Activated CD8-positive, alpha-beta T cell treated with anti-CD3 and anti-CD28 coated beads for 36 hours (primary cell): ENCODE measurements at regions not wholly inside any gene's neighbourhood (a gene's known extent, or its start where the extent isn't known, plus 50 kb on each side); places are given as distances from the start of the nearest gene placed in this dataset.

Experiments
- ATAC-seq: fragments of 200-7000 bp; cut with Tn5 transposase; one replicate; pipeline ENCODE4 v1.10.0; 2021; ENCODE audit warnings: mild to moderate bottlenecking, moderate library complexity
- CTCF ChIA-PET: fragments of 350-600 bp; sonication (Branson Sonifier 250); formaldehyde crosslinking; loops from one replicate; lab custom pipeline; 2021; ENCODE audit warnings: antibody characterized with exemption; lab: Charles Lee
- POLR2A ChIA-PET: fragments of 350-600 bp; sonication (Branson Sonifier 250); formaldehyde crosslinking; loops from one replicate; lab custom pipeline; 2021; ENCODE audit warnings: antibody characterized with exemption; lab: Charles Lee
- DNase-seq: peaks from one replicate; pipeline ENCODE4 v3.0.0-alpha.2; 2020
- H3K27ac Mint-ChIP-seq: one replicate; pipeline ENCODE4 v1.8.0; 2021; ENCODE audit warnings: mild to moderate bottlenecking, mixed read lengths
- H3K27me3 Mint-ChIP-seq: one replicate; pipeline ENCODE4 v1.8.0; 2021; ENCODE audit warnings: mixed read lengths
- H3K36me3 Mint-ChIP-seq: one replicate; pipeline ENCODE4 v1.8.0; 2021; ENCODE audit warnings: low read depth, mixed read lengths
- H3K4me1 Mint-ChIP-seq: one replicate; pipeline ENCODE4 v1.8.0; 2021; ENCODE audit warnings: low read depth, mixed read lengths
- H3K4me3 Mint-ChIP-seq: one replicate; pipeline ENCODE4 v1.8.0; 2021; ENCODE audit warnings: mild to moderate bottlenecking, moderate library complexity, mixed read lengths
- H3K9me3 Mint-ChIP-seq: one replicate; pipeline ENCODE4 v1.8.0; 2021; ENCODE audit warnings: mixed read lengths
- intact Hi-C: fragments of 100-400 bp; cut with micrococcal nuclease; formaldehyde crosslinking; loops from one replicate; pipeline ENCODE4 v1.10.0; 2022
- TF ChIP-seq, protein P1 (sequence below): fragments of 200-600 bp; IDR thresholded peaks from one replicate; pipeline ENCODE4 v1.8.0; 2022; ENCODE audit warnings: antibody characterized with exemption, mild to moderate bottlenecking

DNA sequence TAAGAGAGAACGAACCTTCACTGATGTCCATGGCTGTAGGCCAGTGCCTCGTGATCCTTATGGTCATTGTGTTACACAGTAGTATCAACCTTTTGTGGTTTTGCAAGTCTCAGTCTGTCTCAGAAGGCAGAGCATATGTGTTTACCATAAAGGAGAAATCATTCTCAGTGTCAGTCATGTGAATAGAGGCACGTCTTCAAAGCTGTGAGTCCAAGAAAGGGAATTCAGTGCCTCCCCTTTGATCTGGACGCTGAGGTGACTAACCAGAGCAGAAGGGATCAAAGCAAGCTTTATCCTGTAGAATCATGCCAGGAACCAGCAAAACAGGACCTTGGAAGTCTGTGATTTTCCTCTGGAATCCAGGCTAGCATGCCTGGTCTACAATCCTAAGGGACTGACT lies 433.9 kb downstream of the DNAH5 start:
- ChIA-PET CTCF (no interaction called here), POLR2A (no interaction called here)
- Mint-ChIP-seq H3K4me1 (no peaks in the 10 kb centered on the region), H3K4me3 (no peak overlapping the region), H3K27me3 (no peaks in the 10 kb centered on the region), H3K9me3 (peaks cover 5% of the 10 kb centered on the region), H3K27ac (no peak overlapping the region), H3K36me3 (no peaks in the 10 kb centered on the region)
- TF ChIP-seq, protein P1, sequence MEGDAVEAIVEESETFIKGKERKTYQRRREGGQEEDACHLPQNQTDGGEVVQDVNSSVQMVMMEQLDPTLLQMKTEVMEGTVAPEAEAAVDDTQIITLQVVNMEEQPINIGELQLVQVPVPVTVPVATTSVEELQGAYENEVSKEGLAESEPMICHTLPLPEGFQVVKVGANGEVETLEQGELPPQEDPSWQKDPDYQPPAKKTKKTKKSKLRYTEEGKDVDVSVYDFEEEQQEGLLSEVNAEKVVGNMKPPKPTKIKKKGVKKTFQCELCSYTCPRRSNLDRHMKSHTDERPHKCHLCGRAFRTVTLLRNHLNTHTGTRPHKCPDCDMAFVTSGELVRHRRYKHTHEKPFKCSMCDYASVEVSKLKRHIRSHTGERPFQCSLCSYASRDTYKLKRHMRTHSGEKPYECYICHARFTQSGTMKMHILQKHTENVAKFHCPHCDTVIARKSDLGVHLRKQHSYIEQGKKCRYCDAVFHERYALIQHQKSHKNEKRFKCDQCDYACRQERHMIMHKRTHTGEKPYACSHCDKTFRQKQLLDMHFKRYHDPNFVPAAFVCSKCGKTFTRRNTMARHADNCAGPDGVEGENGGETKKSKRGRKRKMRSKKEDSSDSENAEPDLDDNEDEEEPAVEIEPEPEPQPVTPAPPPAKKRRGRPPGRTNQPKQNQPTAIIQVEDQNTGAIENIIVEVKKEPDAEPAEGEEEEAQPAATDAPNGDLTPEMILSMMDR, result no peak
- no peak for DNase-seq
- ATAC-seq, result no peak
- intact Hi-C loops, result no loop called here

DNA sequence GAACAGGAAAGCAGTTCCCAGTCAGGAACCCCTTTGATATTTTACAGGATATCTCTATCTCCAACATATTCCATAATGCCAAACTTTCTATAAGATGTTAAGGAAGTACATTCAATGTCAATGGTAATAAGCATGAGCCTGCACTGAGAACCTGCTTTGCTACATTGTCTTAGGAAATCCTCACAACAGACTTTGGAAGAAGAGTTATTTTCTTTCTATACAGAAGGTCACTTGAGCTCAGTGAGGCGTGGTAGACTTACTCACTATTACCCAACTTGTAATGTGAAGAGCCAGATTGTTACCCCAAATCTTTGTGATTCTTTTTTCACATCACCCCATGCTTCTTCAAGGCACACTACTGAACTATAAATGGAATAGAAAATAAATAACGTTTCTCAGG lies 435.9 kb downstream of the DNAH5 start:
- POLR2A ChIA-PET, result no interaction called here
- no peak overlapping the region for H3K4me3 Mint-ChIP-seq
- CTCF ChIA-PET, result no interaction called here
- TF ChIP-seq, protein P1, result no peak
- no peaks in the 10 kb centered on the region for H3K4me1 Mint-ChIP-seq
- H3K9me3 Mint-ChIP-seq, result peaks cover 5% of the 10 kb centered on the region
- no peaks in the 10 kb centered on the region for H3K27me3 Mint-ChIP-seq
- intact Hi-C loops, result no loop called here
- DNase-seq, result no peak
- H3K36me3 Mint-ChIP-seq, result no peaks in the 10 kb centered on the region
- H3K27ac Mint-ChIP-seq, result no peak overlapping the region
- no peak for ATAC-seq

DNA sequence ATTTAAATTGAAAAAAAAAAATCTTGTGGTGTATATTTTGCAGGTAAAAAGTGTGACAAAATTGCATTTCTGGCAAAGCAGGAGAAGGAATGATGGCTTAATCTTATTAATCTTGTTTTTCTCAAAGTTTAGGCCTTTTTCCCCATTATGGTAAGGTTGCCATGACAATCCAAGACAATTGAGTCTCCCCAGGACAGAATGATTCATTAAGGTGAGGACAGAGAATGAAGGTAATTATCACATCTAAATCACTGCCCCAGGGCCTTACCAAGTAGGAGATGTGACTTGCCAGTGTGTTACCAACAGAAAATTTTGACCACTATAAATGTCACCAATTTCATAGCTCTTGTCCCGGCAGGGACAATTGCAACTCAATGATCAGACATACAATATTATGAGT lies 439.2 kb downstream of the DNAH5 start:
- ChIA-PET POLR2A (no interaction called here), CTCF (no interaction called here)
- DNase-seq (no peak), ATAC-seq (no peak)
- H3K4me1 Mint-ChIP-seq, result no peaks in the 10 kb centered on the region
- peaks cover 5% of the 10 kb centered on the region for H3K9me3 Mint-ChIP-seq
- H3K4me3 Mint-ChIP-seq, result no peak overlapping the region
- H3K27ac Mint-ChIP-seq, result no peak overlapping the region
- TF ChIP-seq, protein P1, result no peak
- no peaks in the 10 kb centered on the region for H3K36me3 Mint-ChIP-seq
- H3K27me3 Mint-ChIP-seq, result no peaks in the 10 kb centered on the region
- intact Hi-C loops, result no loop called here

DNA sequence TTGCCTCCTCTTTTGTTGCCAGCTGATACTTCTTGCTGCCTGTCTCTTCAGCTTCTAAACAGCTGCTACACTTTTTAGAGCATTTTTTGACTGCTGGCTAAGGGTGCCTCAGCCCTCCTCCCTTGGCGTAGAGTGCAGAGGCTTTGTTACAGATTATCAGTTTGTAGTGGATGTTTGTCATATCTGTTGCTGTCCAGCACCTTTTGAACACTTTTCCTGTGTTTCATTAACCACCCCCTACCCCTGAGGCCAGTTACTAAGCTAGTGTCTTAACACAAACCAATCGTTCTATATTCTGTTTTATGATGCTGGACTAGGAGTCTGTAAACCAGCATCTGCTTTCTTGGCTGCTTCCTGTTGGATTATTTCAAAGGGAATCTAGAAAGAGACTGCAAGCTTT lies 441.5 kb downstream of the DNAH5 start:
- ChIA-PET POLR2A (interaction anchor here (0.6 kb wide), 1 partner anchor 25 kb away, joined by 3 read pairs; no protein-coding TSS in a partner anchor), CTCF (no interaction called here)
- Mint-ChIP-seq H3K36me3 (no peaks in the 10 kb centered on the region), H3K27me3 (no peaks in the 10 kb centered on the region), H3K4me1 (no peaks in the 10 kb centered on the region), H3K27ac (no peak overlapping the region), H3K4me3 (no peak overlapping the region), H3K9me3 (peaks cover 1% of the 10 kb centered on the region)
- TF ChIP-seq, protein P1, result no peak
- no peak for DNase-seq
- intact Hi-C loops, result no loop called here
- no peak for ATAC-seq

DNA sequence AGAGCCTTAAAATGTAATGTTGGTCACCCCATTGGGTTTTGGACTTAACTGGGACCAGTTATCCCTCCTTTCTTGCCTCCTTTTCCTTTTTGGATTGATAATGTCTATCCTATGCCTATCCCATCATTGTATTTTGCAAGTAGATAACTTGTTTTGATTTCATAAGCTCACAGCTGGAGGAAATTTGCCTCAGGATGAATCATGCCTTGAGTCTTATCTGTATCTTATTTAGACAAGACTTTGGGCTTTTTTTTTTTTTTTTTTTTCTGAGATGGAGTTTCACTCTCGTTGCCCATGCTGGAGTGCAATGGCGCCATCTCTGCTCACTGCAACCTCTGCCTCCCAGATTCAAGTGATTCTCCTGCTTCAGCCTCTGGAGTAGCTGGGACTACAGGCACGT lies 443.3 kb downstream of the DNAH5 start:
- TF ChIP-seq, protein P1, result no peak
- Mint-ChIP-seq H3K27me3 (no peaks in the 10 kb centered on the region), H3K4me3 (no peak overlapping the region), H3K27ac (no peak overlapping the region), H3K36me3 (no peaks in the 10 kb centered on the region), H3K9me3 (no peaks in the 10 kb centered on the region), H3K4me1 (no peaks in the 10 kb centered on the region)
- ATAC-seq, result no peak
- intact Hi-C loops, result no loop called here
- CTCF ChIA-PET, result no interaction called here
- no peak for DNase-seq
- POLR2A ChIA-PET, result no interaction called here
